WI38 (cell line): ENCODE measurements at regions not wholly inside any gene's neighbourhood (a gene's known extent, or its start where the extent isn't known, plus 50 kb on each side); places are given as distances from the start of the nearest gene placed in this dataset.
"Not testable (repeated sequence)": the region's sequence is repeated elsewhere in the genome, so short reads cannot be mapped to it uniquely, and the experiment has no call there.

ENCODE experiments used
- H3K4me3 ChIP-seq: 2 replicates; pipeline ENCODE4 v1.5.1; 2011; ENCODE audit warnings: low read depth, mild to moderate bottlenecking, control low read depth, low read length
- TF ChIP-seq, protein P1 (sequence below): IDR thresholded peaks from 2 replicates; pipeline ENCODE4 v1.5.1; 2012; ENCODE audit warnings: low read depth, mild to moderate bottlenecking, control low read depth, low read length

GRCh38 chr18:67406714-67407113 is 109.8 kb downstream of the DSEL start:
- TF ChIP-seq, protein P1, sequence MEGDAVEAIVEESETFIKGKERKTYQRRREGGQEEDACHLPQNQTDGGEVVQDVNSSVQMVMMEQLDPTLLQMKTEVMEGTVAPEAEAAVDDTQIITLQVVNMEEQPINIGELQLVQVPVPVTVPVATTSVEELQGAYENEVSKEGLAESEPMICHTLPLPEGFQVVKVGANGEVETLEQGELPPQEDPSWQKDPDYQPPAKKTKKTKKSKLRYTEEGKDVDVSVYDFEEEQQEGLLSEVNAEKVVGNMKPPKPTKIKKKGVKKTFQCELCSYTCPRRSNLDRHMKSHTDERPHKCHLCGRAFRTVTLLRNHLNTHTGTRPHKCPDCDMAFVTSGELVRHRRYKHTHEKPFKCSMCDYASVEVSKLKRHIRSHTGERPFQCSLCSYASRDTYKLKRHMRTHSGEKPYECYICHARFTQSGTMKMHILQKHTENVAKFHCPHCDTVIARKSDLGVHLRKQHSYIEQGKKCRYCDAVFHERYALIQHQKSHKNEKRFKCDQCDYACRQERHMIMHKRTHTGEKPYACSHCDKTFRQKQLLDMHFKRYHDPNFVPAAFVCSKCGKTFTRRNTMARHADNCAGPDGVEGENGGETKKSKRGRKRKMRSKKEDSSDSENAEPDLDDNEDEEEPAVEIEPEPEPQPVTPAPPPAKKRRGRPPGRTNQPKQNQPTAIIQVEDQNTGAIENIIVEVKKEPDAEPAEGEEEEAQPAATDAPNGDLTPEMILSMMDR, result no peak
- H3K4me3 ChIP-seq, result no peak overlapping the region

- TF ChIP-seq, protein P1, result no peak
Observed at GRCh38 chr18:67402543-67402942, 114.0 kb downstream of the DSEL start.

DNA sequence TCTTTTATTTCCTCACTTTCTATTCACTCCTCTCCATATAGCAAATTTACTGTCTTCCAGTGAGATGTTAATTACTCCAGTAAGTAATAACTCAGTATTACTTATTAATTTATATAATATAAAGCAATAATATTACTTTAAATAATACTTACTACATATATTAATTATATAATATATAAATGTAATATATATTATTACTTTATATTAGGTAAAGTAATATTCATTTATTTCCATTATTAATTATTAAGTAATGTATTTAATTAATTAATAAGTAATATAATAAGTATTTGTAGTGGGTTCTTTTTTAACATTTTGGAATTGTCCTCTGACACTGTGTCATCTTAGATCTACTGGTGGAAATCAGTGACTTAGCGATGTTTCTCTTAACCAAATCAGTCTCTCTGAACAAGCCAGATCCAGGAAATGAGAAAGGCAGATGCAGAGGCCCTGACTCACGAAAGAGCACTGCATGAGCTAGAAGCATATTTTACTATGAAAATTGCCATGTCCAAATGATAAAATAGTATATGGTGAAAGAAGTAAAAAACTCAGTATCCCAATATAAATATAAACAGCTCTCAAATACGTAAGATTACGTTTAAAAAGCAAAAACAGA is 115.9 kb downstream of the DSEL start:
- TF ChIP-seq, protein P1, result no peak
- no peak overlapping the region for H3K4me3 ChIP-seq

More at GRCh38 chr18:67402543-67402942, 114.0 kb downstream of the DSEL start:
- H3K4me3 ChIP-seq, result no peak overlapping the region

DNA sequence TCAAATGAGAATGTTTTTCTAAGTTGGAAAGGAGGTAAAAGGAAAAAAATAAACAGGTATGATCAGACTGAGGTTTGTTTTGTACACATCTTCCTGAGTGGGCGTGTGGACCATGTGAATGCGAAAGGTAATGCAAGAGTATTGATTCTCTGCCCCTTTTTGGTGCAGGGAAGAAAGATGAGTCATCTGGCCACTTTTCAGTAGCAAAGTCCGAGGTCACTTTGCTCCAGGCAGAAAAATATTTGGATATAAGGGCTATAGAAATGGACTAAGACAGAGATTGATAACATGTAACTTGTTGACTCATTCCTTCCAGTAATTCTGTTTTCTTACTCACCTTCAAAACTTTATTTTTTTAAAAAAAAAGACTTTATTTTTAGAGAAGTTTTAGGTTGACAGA is 130.5 kb downstream of the DSEL start:
- TF ChIP-seq, protein P1, result no peak
- H3K4me3 ChIP-seq, result no peak overlapping the region

- TF ChIP-seq, protein P1, result no peak
- H3K4me3 ChIP-seq, result no peak overlapping the region
Observed at GRCh38 chr18:67385455-67385854, 131.1 kb downstream of the DSEL start.

GRCh38 chr18:67384057-67384456 is 132.5 kb downstream of the DSEL start:
- H3K4me3 ChIP-seq, result not testable (repeated sequence)

DNA sequence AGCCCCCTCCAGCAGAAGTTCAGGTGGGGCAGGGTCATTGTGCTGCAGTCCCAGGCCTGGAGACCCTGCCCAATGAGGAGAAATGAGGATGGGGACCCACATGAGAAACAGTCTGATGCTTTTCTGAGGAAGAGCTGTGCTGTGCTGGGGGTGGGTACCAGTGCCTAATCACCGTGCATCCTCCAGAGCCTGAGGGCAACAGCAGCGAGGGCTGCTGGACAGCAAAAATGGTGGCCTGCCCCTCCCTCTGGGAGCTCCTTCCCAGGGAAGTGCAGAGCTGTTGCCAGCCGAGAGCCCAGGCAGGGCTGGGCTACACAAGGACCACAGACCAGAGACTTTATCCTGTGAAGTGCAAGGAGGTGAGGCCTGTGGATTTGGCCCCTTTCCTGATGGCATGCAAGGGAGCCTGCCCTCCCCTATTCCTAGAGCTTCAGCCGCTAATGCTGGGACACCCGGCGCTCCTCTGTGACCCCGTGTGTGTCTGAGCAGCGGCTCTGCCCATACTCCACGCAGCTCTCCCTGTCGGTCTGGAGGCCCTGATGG is 134.8 kb downstream of the DSEL start:
- TF ChIP-seq, protein P1, result no peak
- H3K4me3 ChIP-seq, result no peak overlapping the region

GRCh38 chr18:67380867-67381266 is 135.7 kb downstream of the DSEL start:
- no peak overlapping the region for H3K4me3 ChIP-seq
- TF ChIP-seq, protein P1, result no peak
